AG04449 (cell line): ENCODE measurements at regions not wholly inside any gene's neighbourhood (a gene's known extent, or its start where the extent isn't known, plus 50 kb on each side); places are given as distances from the start of the nearest gene placed in this dataset.

Experiments used
- CTCF ChIA-PET: fragments of 350-600 bp; formaldehyde crosslinking; extraction: SDS; loops from one replicate; lab custom pipeline; 2021; ENCODE audit warnings: antibody characterized with exemption; lab: Yijun Ruan, JAX
- POLR2A ChIA-PET: fragments of 400-600, 350-600 bp; formaldehyde crosslinking; extraction: SDS; loops from one replicate; lab custom pipeline; 2020; ENCODE audit warnings: antibody characterized with exemption, inconsistent platforms; lab: Yijun Ruan, JAX
- DNase-seq: peaks from one replicate; pipeline ENCODE4 v3.0.0-alpha.2; 2010; ENCODE audit warnings: low read depth, low spot score
- H3K4me3 ChIP-seq: 2 replicates; pipeline ENCODE4 v1.5.1; 2011; ENCODE audit warnings: low read depth, mild to moderate bottlenecking, control low read depth, low read length
- TF ChIP-seq, protein P1 (sequence below): IDR thresholded peaks from one replicate; pipeline ENCODE4 v1.5.1; 2011; ENCODE audit warnings: mild to moderate bottlenecking, moderate library complexity, low read length, control low read depth, inconsistent platforms; ENCODE audit not compliant: insufficient read depth; ENCODE audit errors: missing control alignments

GRCh38 chr2:2573658-2574293 is 242.7 kb upstream of the MYT1L start:
- TF ChIP-seq, protein P1, sequence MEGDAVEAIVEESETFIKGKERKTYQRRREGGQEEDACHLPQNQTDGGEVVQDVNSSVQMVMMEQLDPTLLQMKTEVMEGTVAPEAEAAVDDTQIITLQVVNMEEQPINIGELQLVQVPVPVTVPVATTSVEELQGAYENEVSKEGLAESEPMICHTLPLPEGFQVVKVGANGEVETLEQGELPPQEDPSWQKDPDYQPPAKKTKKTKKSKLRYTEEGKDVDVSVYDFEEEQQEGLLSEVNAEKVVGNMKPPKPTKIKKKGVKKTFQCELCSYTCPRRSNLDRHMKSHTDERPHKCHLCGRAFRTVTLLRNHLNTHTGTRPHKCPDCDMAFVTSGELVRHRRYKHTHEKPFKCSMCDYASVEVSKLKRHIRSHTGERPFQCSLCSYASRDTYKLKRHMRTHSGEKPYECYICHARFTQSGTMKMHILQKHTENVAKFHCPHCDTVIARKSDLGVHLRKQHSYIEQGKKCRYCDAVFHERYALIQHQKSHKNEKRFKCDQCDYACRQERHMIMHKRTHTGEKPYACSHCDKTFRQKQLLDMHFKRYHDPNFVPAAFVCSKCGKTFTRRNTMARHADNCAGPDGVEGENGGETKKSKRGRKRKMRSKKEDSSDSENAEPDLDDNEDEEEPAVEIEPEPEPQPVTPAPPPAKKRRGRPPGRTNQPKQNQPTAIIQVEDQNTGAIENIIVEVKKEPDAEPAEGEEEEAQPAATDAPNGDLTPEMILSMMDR = no peak
- H3K4me3 ChIP-seq = no peak overlapping the region
- ChIA-PET POLR2A (no interaction called here), CTCF (no interaction called here)
- no peak for DNase-seq

DNA sequence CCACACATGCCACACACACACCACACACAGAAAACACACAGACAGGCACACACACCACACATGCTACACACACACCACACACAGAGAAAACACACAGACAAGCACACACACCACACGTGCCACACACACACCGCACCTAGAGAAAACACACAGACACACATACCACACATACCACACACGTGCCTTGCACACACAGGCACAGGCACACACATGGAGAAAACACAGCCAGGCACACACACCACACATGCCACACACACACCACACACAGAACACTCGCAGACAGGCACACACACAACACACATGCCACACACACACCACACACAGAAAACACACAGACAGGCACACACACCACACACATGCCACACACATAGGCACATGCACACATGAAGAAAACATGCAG is 242.1 kb upstream of the MYT1L start:
- TF ChIP-seq, protein P1 = no peak
- DNase-seq = no peak
- CTCF ChIA-PET = no interaction called here
- POLR2A ChIA-PET = no interaction called here
- no peak overlapping the region for H3K4me3 ChIP-seq

- no peak overlapping the region for H3K4me3 ChIP-seq
- POLR2A ChIA-PET = no interaction called here
- CTCF ChIA-PET = no interaction called here
- no peak for DNase-seq
- TF ChIP-seq, protein P1 = no peak
Observed at GRCh38 chr2:2572393-2573204, 241.5 kb upstream of the MYT1L start.

DNA sequence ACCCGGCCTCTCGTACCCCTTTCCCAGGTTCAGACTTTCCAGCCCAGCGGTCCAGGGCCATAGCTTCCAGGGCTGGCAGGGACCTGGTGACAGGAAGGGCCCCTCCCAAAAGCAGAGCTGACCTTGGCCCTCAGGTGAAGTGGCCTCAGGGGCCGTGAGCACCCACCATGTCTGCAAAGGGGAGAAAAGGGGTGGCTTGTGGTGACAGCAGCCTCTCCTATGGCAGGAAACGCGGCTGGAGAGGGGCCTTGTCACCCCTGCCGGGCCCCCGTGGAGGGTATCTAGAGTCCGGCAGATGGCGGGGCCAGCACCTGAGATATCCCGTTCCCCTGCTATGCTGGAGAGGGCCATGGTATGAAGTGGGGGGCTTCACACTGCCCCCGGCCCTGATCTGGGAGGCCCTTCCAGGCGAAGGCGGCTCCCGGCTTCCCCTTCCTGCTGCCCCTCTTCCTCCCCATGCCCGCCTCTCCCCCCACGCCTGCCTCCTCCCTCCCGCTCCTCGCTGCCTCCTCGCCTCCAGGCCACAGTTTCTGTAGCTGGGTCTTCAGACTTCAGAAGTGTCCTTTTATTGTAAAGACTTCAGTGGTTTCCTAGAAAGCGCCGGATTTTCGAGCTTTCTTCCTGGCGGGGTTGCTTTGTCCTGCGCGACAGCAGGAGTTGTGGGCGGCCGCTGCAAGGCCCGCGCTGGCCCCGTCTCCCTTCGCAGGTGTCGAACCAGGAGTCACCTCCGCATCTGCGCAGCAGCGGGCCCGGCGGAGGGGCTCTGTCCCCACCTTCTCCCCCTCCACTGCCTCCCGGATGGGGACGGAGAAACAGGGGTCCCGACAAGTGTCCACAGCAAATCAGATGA is 240.5 kb upstream of the MYT1L start:
- CTCF ChIA-PET = no interaction called here
- POLR2A ChIA-PET = no interaction called here
- no peak overlapping the region for H3K4me3 ChIP-seq
- no peak for DNase-seq
- TF ChIP-seq, protein P1 = no peak

- CTCF ChIA-PET = no interaction called here
- TF ChIP-seq, protein P1 = no peak
- DNase-seq = no peak
- POLR2A ChIA-PET = no interaction called here
- H3K4me3 ChIP-seq = no peak overlapping the region
Observed at GRCh38 chr2:2570871-2571270, 239.8 kb upstream of the MYT1L start.

GRCh38 chr2:2570360-2570759 is 239.3 kb upstream of the MYT1L start:
- TF ChIP-seq, protein P1 = no peak
- ChIA-PET POLR2A (no interaction called here), CTCF (no interaction called here)
- no peak for DNase-seq
- no peak overlapping the region for H3K4me3 ChIP-seq
